ENCODE measurements at regions not wholly inside any gene's neighbourhood (a gene's known extent, or its start where the extent isn't known, plus 50 kb on each side); places are given as distances from the start of the nearest gene placed in this dataset.

DNA sequence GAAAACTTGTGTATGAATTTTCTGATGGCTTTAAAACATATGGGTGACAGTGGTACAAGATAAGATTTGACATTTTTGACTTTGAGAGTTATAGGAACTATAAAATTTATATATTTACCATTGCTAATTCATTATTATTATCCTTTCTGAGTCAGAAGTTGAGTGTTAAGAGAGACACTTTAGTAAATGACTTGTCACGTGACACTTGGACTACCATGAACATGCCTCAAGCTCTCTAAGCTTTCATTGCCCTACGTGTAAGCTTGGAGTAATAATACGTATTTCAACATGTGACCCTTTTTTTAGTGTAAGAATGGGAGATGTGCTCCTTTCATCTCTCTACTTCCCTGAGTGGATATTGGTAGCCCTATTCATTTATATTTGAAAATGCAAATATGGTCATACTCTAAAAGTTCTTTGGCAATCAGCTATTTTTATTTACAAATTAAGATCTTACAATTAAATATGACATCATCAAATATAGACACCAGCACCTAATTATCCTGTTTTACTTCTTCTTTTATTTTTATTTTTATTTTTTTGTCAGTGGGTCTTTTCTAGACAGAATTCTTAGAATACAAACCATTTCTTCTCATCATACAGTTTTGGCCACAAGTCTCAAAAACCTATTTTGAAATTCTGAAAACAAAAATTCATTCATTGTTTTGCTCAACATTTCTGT lies 837.0 kb downstream of the PDHA2 start:
- TF ChIP-seq RAD21 (IDR thresholded peaks at IDR 0.05; ENCODE audit: low read length) = no peak
- TF ChIP-seq POLR2A (IDR thresholded peaks at IDR 0.05; ENCODE audit: low read depth, low read length) = no peak
- TF ChIP-seq, protein P1, sequence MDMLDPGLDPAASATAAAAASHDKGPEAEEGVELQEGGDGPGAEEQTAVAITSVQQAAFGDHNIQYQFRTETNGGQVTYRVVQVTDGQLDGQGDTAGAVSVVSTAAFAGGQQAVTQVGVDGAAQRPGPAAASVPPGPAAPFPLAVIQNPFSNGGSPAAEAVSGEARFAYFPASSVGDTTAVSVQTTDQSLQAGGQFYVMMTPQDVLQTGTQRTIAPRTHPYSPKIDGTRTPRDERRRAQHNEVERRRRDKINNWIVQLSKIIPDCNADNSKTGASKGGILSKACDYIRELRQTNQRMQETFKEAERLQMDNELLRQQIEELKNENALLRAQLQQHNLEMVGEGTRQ (IDR thresholded peaks at IDR 0.05; ENCODE audit: low read depth, low read length) = no peak
- TF ChIP-seq, protein P2, sequence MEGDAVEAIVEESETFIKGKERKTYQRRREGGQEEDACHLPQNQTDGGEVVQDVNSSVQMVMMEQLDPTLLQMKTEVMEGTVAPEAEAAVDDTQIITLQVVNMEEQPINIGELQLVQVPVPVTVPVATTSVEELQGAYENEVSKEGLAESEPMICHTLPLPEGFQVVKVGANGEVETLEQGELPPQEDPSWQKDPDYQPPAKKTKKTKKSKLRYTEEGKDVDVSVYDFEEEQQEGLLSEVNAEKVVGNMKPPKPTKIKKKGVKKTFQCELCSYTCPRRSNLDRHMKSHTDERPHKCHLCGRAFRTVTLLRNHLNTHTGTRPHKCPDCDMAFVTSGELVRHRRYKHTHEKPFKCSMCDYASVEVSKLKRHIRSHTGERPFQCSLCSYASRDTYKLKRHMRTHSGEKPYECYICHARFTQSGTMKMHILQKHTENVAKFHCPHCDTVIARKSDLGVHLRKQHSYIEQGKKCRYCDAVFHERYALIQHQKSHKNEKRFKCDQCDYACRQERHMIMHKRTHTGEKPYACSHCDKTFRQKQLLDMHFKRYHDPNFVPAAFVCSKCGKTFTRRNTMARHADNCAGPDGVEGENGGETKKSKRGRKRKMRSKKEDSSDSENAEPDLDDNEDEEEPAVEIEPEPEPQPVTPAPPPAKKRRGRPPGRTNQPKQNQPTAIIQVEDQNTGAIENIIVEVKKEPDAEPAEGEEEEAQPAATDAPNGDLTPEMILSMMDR (conservative IDR thresholded peaks at IDR 0.05; ENCODE audit: low read depth, low read length) = no peak
- TF ChIP-seq SMC3 (IDR thresholded peaks at IDR 0.05; ENCODE audit: low read depth, low read length) = no peak
- TF ChIP-seq MAFK (IDR thresholded peaks at IDR 0.05; ENCODE audit: low read depth, low read length) = no peak
- TF ChIP-seq, protein P3, sequence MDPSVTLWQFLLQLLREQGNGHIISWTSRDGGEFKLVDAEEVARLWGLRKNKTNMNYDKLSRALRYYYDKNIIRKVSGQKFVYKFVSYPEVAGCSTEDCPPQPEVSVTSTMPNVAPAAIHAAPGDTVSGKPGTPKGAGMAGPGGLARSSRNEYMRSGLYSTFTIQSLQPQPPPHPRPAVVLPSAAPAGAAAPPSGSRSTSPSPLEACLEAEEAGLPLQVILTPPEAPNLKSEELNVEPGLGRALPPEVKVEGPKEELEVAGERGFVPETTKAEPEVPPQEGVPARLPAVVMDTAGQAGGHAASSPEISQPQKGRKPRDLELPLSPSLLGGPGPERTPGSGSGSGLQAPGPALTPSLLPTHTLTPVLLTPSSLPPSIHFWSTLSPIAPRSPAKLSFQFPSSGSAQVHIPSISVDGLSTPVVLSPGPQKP (IDR thresholded peaks at IDR 0.05; ENCODE audit: borderline replicate concordance, low read depth, low read length) = no peak
- no peak for TF ChIP-seq MXI1 (IDR thresholded peaks at IDR 0.05; ENCODE audit: borderline replicate concordance, low read depth, low read length)
- no peak for TF ChIP-seq MAZ (IDR thresholded peaks at IDR 0.05; ENCODE audit: borderline replicate concordance, low read depth, low read length)
